HepG2 (cell line): ENCODE measurements at regions not wholly inside any gene's neighbourhood (a gene's known extent, or its start where the extent isn't known, plus 50 kb on each side); places are given as distances from the start of the nearest gene placed in this dataset.

Source experiments
- AKAP8 ChIP-seq: sonication (generic); formaldehyde crosslinking; IDR thresholded peaks from 2 replicates; pipeline ENCODE4 v1.5.1; 2020; ENCODE audit warnings: mild to moderate bottlenecking, missing genetic modification reagents
- BCL6 ChIP-seq: IDR thresholded peaks from 2 replicates; pipeline ENCODE4 v1.6.1; 2016; ENCODE audit warnings: missing genetic modification reagents, missing compliant biosample characterization
- BRCA1 ChIP-seq: sonication (generic); formaldehyde crosslinking; IDR thresholded peaks from 2 replicates; pipeline ENCODE4 v1.4.0; 2020; ENCODE audit warnings: missing genetic modification reagents
- LCORL ChIP-seq, 2 experiments: fragments of 450-650 bp in 1 of 2; sonication (generic) in 1 of 2; formaldehyde crosslinking in 1 of 2; IDR thresholded peaks; 2 replicates each; pipeline versions ENCODE4 v1.5.0 to v1.6.1; 2017 to 2020; ENCODE audit warnings: antibody characterized with exemption in 1 of 2, missing genetic modification reagents in 1 of 2
- PRDM15 ChIP-seq: sonication (generic); formaldehyde crosslinking; IDR thresholded peaks from 2 replicates; pipeline ENCODE4 v1.4.0; 2020; ENCODE audit warnings: missing genetic modification reagents
- SALL1 ChIP-seq: sonication (generic); formaldehyde crosslinking; IDR thresholded peaks from 2 replicates; pipeline ENCODE4 v1.8.0; 2022; ENCODE audit warnings: mild to moderate bottlenecking, missing genetic modification reagents
- SAP130 ChIP-seq: IDR thresholded peaks from 2 replicates; pipeline ENCODE4 v1.6.1; 2016; ENCODE audit warnings: low read depth
- SOX13 ChIP-seq, 3 experiments: fragments of 450-650 bp in 1 of 3; sonication (generic) in 1 of 3; formaldehyde crosslinking in 1 of 3; IDR thresholded peaks in 2 of 3; conservative IDR thresholded peaks in 1 of 3; 2 replicates each; pipeline versions ENCODE4 v1.5.0 to v1.6.1; 2016 to 2020; ENCODE audit warnings: antibody characterized with exemption in 1 of 3, mild to moderate bottlenecking in 1 of 3, missing compliant biosample characterization in 1 of 3, missing genetic modification reagents in 1 of 3, moderate library complexity in 1 of 3
- TBL1XR1 ChIP-seq: fragments of 150-350 bp; IDR thresholded peaks from 2 replicates; pipeline ENCODE4 v1.6.1; 2014; ENCODE audit warnings: borderline replicate concordance, low read length; ENCODE audit not compliant: partially characterized antibody
- TP53 ChIP-seq: sonication (generic); formaldehyde crosslinking; conservative IDR thresholded peaks from 2 replicates; pipeline ENCODE4 v1.4.0; 2020; ENCODE audit warnings: missing genetic modification reagents
- ZBTB4 ChIP-seq: sonication (generic); formaldehyde crosslinking; IDR thresholded peaks from 2 replicates; pipeline ENCODE4 v1.4.0; 2020; ENCODE audit warnings: missing genetic modification reagents, mild to moderate bottlenecking, borderline replicate concordance
- ZMAT3 ChIP-seq: sonication (generic); formaldehyde crosslinking; conservative IDR thresholded peaks from 2 replicates; pipeline ENCODE4 v1.7.0; 2021; ENCODE audit warnings: missing genetic modification reagents
- ZNF101 ChIP-seq: sonication (generic); formaldehyde crosslinking; IDR thresholded peaks from 2 replicates; pipeline ENCODE4 v1.4.0; 2020; ENCODE audit warnings: mild to moderate bottlenecking, low read depth, missing genetic modification reagents, borderline replicate concordance
- ZNF512 ChIP-seq: sonication (generic); formaldehyde crosslinking; IDR thresholded peaks from 2 replicates; pipeline ENCODE4 v1.4.0; 2020; ENCODE audit warnings: mild to moderate bottlenecking, missing genetic modification reagents
- ZNF644 ChIP-seq: IDR thresholded peaks from 2 replicates; pipeline ENCODE4 v1.6.1; 2016; ENCODE audit warnings: low read depth
- ZNF768 ChIP-seq: sonication (generic); formaldehyde crosslinking; IDR thresholded peaks from 2 replicates; pipeline ENCODE4 v1.4.0; 2020; ENCODE audit warnings: missing genetic modification reagents
- TF ChIP-seq, protein P1 (sequence below): IDR thresholded peaks from 2 replicates; pipeline ENCODE4 v1.6.1; 2016; ENCODE audit warnings: missing genetic modification reagents, missing compliant biosample characterization

DNA sequence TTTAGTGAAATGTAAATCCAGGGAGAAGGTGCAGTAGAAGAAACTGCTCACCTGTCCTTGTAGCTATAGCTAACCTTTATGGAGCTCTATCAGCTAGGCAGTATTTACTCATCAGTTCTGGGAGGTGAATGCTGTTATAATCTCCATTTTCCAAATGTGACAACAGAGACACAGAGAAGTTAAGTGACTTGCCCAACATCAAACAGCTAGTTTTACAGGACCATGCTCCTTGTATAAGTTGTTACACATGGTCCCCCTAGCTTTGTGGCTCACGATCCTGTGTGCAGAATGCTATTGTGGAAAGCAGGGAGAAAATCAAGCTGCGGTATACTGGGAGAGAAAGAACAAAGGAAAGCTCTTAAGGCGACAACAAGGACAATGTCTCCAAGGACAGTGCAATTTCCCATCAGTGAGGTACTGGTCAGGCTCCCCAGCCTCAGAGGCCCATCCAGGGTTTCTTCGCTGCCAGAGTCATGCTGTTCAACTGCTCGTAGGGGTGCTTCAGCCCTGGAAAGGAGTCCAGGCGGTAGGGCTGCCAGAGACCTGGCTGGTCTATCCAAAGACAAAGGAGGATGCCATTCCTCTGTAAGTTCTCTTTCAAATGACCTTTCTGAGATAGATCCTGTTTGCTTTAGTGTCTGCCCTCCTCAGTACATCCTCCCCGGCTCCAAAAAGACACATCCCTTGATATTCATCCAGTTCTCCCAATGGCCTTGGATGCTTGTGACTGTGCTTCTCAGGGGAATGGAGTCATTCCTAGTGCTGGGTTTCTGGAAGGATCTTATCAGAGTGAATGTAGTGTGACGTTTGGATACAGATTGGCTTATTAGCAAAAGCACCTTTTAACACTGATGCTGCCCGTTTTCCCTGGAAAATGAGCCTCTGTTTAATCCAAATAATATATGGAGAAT, 95.5 kb downstream of the ARF6 start (continued):
- TF ChIP-seq SALL1 (CRISPR knock-in tag), result no peak
- TF ChIP-seq BCL6 (CRISPR knock-in tag), result no peak
- TF ChIP-seq ZNF512 (CRISPR knock-in tag), result no peak
- peak; percentile 56 for TF ChIP-seq ZNF768
- 0 out of 2 replicates have a peak, but pooled peaks have one; percentile 6 for TF ChIP-seq ZNF644 (CRISPR knock-in tag)
- no peak for TF ChIP-seq TP53 (CRISPR knock-in tag)
- TF ChIP-seq AKAP8 (CRISPR knock-in tag), result no peak
- TF ChIP-seq SOX13 (IDR thresholded peaks at IDR 0.05), result no peak
- TF ChIP-seq SOX13 (CRISPR knock-in tag; conservative IDR thresholded peaks at IDR 0.05 in 1 of 2, IDR thresholded peaks at IDR 0.05 in 1 of 2), result 0 out of 4 replicates have a peak, but pooled peaks of 1 of the 2 experiments have one; percentile 18
- TF ChIP-seq LCORL (IDR thresholded peaks at IDR 0.05), result no peak
- TF ChIP-seq LCORL (CRISPR knock-in tag; IDR thresholded peaks at IDR 0.05), result peak; percentile 27; the same call in 1 of the 2 replicates
- no peak for TF ChIP-seq TBL1XR1
- TF ChIP-seq ZMAT3 (CRISPR knock-in tag), result no peak
- TF ChIP-seq SAP130 (CRISPR knock-in tag), result no peak
- no peak for TF ChIP-seq ZNF101
- TF ChIP-seq ZBTB4 (CRISPR knock-in tag), result no peak
- TF ChIP-seq PRDM15 (CRISPR knock-in tag), result peak; percentile 29; the same call in 1 of the 2 replicates
- TF ChIP-seq BRCA1, result no peak
- TF ChIP-seq, protein P1, sequence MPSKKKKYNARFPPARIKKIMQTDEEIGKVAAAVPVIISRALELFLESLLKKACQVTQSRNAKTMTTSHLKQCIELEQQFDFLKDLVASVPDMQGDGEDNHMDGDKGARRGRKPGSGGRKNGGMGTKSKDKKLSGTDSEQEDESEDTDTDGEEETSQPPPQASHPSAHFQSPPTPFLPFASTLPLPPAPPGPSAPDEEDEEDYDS (CRISPR knock-in tag), result no peak
